H1 (cell line): ENCODE measurements at regions not wholly inside any gene's neighbourhood (a gene's known extent, or its start where the extent isn't known, plus 50 kb on each side); places are given as distances from the start of the nearest gene placed in this dataset.

Experiments used
- BCL11A ChIP-seq, 2 experiments: IDR thresholded peaks; one replicate each; pipeline ENCODE4 v1.6.1; 2011; ENCODE audit warnings: low read depth in 2 of 2, low read length in 2 of 2, mild to moderate bottlenecking in 2 of 2
- POLR2AphosphoS5 ChIP-seq: IDR thresholded peaks from 2 replicates; pipeline ENCODE4 v1.6.1; 2011; ENCODE audit warnings: low read depth, low read length
- RNF2 ChIP-seq: fragments of 200-900, 300-1000 bp; sonication (generic); IDR thresholded peaks from 2 replicates; pipeline ENCODE4 v1.7.1; 2016; ENCODE audit warnings: borderline replicate concordance, low read depth, mild to moderate bottlenecking, antibody characterized with exemption, low read length; ENCODE audit not compliant: poor library complexity, severe bottlenecking; ENCODE audit errors: missing control alignments
- ZNF274 ChIP-seq: IDR thresholded peaks from 2 replicates; pipeline ENCODE4 v1.7.0; 2012; ENCODE audit warnings: low read length, borderline replicate concordance; ENCODE audit errors: extremely low read depth
- TF ChIP-seq, protein P1 (sequence below): fragments of 300-600 bp; sonication (generic); IDR thresholded peaks from 2 replicates; pipeline ENCODE4 v1.7.1; 2012; ENCODE audit warnings: low read length, moderate library complexity, mild to moderate bottlenecking, inconsistent platforms; ENCODE audit not compliant: insufficient replicate concordance
- TF ChIP-seq, protein P2 (sequence below): IDR thresholded peaks from 2 replicates; pipeline ENCODE4 v1.6.1; 2012; ENCODE audit warnings: low read length, inconsistent platforms
- TF ChIP-seq, protein P3 (sequence below), 3 experiments: IDR thresholded peaks; 1 replicate in 2 of 3; 2 replicates in 1 of 3; pipeline versions ENCODE4 v1.5.1 to v1.6.1; 2011; ENCODE audit warnings: low read length in 3 of 3, mild to moderate bottlenecking in 3 of 3, inconsistent platforms in 2 of 3, low read depth in 1 of 3, moderate library complexity in 1 of 3; ENCODE audit not compliant: insufficient read depth in 1 of 3; ENCODE audit errors: control extremely low read depth in 1 of 3

DNA sequence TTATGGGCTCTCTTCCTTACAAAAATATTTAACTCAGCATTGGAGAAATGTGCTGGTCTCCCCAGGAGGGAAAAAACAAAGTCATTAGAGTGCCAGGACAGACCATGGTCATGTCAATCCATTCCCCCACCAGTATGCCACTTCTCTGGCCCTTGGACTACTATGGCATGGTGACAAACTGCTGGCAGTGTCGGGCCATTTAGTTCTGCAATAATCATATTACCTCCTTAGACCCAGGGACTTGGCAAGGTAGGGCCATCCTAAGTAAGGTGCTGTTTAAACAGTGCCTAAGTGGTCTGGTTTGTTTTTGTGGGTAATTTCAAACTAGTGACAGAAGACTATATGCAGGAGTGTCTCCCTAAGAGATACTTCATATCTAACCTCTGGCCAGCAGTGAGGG, 177.8 kb upstream of the STK32A start (continued):
- TF ChIP-seq, protein P1, sequence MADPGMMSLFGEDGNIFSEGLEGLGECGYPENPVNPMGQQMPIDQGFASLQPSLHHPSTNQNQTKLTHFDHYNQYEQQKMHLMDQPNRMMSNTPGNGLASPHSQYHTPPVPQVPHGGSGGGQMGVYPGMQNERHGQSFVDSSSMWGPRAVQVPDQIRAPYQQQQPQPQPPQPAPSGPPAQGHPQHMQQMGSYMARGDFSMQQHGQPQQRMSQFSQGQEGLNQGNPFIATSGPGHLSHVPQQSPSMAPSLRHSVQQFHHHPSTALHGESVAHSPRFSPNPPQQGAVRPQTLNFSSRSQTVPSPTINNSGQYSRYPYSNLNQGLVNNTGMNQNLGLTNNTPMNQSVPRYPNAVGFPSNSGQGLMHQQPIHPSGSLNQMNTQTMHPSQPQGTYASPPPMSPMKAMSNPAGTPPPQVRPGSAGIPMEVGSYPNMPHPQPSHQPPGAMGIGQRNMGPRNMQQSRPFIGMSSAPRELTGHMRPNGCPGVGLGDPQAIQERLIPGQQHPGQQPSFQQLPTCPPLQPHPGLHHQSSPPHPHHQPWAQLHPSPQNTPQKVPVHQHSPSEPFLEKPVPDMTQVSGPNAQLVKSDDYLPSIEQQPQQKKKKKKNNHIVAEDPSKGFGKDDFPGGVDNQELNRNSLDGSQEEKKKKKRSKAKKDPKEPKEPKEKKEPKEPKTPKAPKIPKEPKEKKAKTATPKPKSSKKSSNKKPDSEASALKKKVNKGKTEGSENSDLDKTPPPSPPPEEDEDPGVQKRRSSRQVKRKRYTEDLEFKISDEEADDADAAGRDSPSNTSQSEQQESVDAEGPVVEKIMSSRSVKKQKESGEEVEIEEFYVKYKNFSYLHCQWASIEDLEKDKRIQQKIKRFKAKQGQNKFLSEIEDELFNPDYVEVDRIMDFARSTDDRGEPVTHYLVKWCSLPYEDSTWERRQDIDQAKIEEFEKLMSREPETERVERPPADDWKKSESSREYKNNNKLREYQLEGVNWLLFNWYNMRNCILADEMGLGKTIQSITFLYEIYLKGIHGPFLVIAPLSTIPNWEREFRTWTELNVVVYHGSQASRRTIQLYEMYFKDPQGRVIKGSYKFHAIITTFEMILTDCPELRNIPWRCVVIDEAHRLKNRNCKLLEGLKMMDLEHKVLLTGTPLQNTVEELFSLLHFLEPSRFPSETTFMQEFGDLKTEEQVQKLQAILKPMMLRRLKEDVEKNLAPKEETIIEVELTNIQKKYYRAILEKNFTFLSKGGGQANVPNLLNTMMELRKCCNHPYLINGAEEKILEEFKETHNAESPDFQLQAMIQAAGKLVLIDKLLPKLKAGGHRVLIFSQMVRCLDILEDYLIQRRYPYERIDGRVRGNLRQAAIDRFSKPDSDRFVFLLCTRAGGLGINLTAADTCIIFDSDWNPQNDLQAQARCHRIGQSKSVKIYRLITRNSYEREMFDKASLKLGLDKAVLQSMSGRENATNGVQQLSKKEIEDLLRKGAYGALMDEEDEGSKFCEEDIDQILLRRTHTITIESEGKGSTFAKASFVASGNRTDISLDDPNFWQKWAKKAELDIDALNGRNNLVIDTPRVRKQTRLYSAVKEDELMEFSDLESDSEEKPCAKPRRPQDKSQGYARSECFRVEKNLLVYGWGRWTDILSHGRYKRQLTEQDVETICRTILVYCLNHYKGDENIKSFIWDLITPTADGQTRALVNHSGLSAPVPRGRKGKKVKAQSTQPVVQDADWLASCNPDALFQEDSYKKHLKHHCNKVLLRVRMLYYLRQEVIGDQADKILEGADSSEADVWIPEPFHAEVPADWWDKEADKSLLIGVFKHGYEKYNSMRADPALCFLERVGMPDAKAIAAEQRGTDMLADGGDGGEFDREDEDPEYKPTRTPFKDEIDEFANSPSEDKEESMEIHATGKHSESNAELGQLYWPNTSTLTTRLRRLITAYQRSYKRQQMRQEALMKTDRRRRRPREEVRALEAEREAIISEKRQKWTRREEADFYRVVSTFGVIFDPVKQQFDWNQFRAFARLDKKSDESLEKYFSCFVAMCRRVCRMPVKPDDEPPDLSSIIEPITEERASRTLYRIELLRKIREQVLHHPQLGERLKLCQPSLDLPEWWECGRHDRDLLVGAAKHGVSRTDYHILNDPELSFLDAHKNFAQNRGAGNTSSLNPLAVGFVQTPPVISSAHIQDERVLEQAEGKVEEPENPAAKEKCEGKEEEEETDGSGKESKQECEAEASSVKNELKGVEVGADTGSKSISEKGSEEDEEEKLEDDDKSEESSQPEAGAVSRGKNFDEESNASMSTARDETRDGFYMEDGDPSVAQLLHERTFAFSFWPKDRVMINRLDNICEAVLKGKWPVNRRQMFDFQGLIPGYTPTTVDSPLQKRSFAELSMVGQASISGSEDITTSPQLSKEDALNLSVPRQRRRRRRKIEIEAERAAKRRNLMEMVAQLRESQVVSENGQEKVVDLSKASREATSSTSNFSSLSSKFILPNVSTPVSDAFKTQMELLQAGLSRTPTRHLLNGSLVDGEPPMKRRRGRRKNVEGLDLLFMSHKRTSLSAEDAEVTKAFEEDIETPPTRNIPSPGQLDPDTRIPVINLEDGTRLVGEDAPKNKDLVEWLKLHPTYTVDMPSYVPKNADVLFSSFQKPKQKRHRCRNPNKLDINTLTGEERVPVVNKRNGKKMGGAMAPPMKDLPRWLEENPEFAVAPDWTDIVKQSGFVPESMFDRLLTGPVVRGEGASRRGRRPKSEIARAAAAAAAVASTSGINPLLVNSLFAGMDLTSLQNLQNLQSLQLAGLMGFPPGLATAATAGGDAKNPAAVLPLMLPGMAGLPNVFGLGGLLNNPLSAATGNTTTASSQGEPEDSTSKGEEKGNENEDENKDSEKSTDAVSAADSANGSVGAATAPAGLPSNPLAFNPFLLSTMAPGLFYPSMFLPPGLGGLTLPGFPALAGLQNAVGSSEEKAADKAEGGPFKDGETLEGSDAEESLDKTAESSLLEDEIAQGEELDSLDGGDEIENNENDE: no peak
- no peak for TF ChIP-seq RNF2
- no peak for TF ChIP-seq ZNF274
- TF ChIP-seq, protein P2, sequence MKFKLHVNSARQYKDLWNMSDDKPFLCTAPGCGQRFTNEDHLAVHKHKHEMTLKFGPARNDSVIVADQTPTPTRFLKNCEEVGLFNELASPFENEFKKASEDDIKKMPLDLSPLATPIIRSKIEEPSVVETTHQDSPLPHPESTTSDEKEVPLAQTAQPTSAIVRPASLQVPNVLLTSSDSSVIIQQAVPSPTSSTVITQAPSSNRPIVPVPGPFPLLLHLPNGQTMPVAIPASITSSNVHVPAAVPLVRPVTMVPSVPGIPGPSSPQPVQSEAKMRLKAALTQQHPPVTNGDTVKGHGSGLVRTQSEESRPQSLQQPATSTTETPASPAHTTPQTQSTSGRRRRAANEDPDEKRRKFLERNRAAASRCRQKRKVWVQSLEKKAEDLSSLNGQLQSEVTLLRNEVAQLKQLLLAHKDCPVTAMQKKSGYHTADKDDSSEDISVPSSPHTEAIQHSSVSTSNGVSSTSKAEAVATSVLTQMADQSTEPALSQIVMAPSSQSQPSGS: no peak
- no peak for TF ChIP-seq POLR2AphosphoS5
- no peak for TF ChIP-seq BCL11A (IDR thresholded peaks at IDR 0.05; ENCODE audit: low read depth in 2 of 2, low read length in 2 of 2)
- TF ChIP-seq, protein P3, sequence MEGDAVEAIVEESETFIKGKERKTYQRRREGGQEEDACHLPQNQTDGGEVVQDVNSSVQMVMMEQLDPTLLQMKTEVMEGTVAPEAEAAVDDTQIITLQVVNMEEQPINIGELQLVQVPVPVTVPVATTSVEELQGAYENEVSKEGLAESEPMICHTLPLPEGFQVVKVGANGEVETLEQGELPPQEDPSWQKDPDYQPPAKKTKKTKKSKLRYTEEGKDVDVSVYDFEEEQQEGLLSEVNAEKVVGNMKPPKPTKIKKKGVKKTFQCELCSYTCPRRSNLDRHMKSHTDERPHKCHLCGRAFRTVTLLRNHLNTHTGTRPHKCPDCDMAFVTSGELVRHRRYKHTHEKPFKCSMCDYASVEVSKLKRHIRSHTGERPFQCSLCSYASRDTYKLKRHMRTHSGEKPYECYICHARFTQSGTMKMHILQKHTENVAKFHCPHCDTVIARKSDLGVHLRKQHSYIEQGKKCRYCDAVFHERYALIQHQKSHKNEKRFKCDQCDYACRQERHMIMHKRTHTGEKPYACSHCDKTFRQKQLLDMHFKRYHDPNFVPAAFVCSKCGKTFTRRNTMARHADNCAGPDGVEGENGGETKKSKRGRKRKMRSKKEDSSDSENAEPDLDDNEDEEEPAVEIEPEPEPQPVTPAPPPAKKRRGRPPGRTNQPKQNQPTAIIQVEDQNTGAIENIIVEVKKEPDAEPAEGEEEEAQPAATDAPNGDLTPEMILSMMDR (IDR thresholded peaks at IDR 0.05; ENCODE audit: control extremely low read depth in 1 of 3, insufficient read depth in 1 of 3, low read depth in 1 of 3, low read length in 3 of 3): no peak
